Mesenchymal stem cell (in vitro differentiated cells and primary cell): ENCODE measurements at regions not wholly inside any gene's neighbourhood (a gene's known extent, or its start where the extent isn't known, plus 50 kb on each side); places are given as distances from the start of the nearest gene placed in this dataset.

Experiments
- DNase-seq: peaks from one replicate; pipeline ENCODE4 v3.0.0-alpha.2; 2013
- H2AFZ ChIP-seq: one replicate; pipeline ENCODE4 v1.6.1; 2013; ENCODE audit warnings: low read depth, mild to moderate bottlenecking, control low read depth, inconsistent platforms, low read length, moderate library complexity
- H2AK5ac ChIP-seq: 2 replicates; pipeline ENCODE4 v1.6.1; 2013; ENCODE audit warnings: low read length, moderate library complexity, mild to moderate bottlenecking, inconsistent platforms; ENCODE audit not compliant: severe bottlenecking
- H2BK120ac ChIP-seq: one replicate; pipeline ENCODE4 v1.6.1; 2013; ENCODE audit warnings: low read depth, mild to moderate bottlenecking, inconsistent platforms, low read length, moderate library complexity
- H2BK12ac ChIP-seq, 2 experiments: one replicate each; pipeline ENCODE4 v1.6.1; 2013; ENCODE audit warnings: inconsistent platforms in 2 of 2, low read length in 2 of 2, mild to moderate bottlenecking in 2 of 2, moderate library complexity in 2 of 2, control low read depth in 1 of 2
- H2BK15ac ChIP-seq: one replicate; pipeline ENCODE4 v1.6.1; 2013; ENCODE audit warnings: mild to moderate bottlenecking, low read depth, inconsistent platforms; ENCODE audit not compliant: poor library complexity, severe bottlenecking
- H2BK5ac ChIP-seq: 2 replicates; pipeline ENCODE4 v1.6.1; 2013; ENCODE audit warnings: low read depth, mild to moderate bottlenecking, low read length, control low read depth, inconsistent platforms; ENCODE audit not compliant: poor library complexity, severe bottlenecking
- H3K14ac ChIP-seq, 2 experiments: one replicate each; pipeline ENCODE4 v1.6.1; 2013; ENCODE audit warnings: inconsistent platforms in 2 of 2, low read length in 2 of 2, control low read depth in 1 of 2, mild to moderate bottlenecking in 1 of 2, moderate library complexity in 1 of 2
- H3K18ac ChIP-seq, 2 experiments: one replicate each; pipeline ENCODE4 v1.6.1; 2013; ENCODE audit warnings: inconsistent platforms in 2 of 2, low read length in 2 of 2, control low read depth in 1 of 2, low read depth in 1 of 2, mild to moderate bottlenecking in 1 of 2
- H3K23ac ChIP-seq, 2 experiments: one replicate each; pipeline ENCODE4 v1.6.1; 2013; ENCODE audit warnings: inconsistent platforms in 2 of 2, low read length in 2 of 2, mild to moderate bottlenecking in 2 of 2, moderate library complexity in 2 of 2, control low read depth in 1 of 2
- H3K27ac ChIP-seq: 2 replicates; pipeline ENCODE4 v1.5.1; 2013; ENCODE audit warnings: mild to moderate bottlenecking, moderate library complexity, low read length, control low read depth, inconsistent platforms; ENCODE audit not compliant: poor library complexity, severe bottlenecking
- H3K27me3 ChIP-seq, 2 experiments: 2 replicates each; pipeline versions ENCODE4 v1.6.1 to v1.7.0; 2013; ENCODE audit warnings: low read length in 2 of 2, mild to moderate bottlenecking in 2 of 2, moderate library complexity in 2 of 2, control low read depth in 1 of 2, inconsistent platforms in 1 of 2; ENCODE audit not compliant: control insufficient read depth in 1 of 2, insufficient read depth in 1 of 2
- H3K36me3 ChIP-seq, 2 experiments: 2 replicates each; pipeline versions ENCODE4 v1.6.1 to v1.7.0; 2013; ENCODE audit warnings: low read length in 2 of 2, control low read depth in 1 of 2, inconsistent platforms in 1 of 2, low read depth in 1 of 2, mild to moderate bottlenecking in 1 of 2; ENCODE audit not compliant: insufficient read depth in 2 of 2, control insufficient read depth in 1 of 2
- H3K4ac ChIP-seq, 2 experiments: one replicate each; pipeline ENCODE4 v1.6.1; 2013; ENCODE audit warnings: inconsistent platforms in 2 of 2, low read length in 2 of 2, mild to moderate bottlenecking in 2 of 2, moderate library complexity in 2 of 2, control low read depth in 1 of 2, low read depth in 1 of 2
- H3K4me1 ChIP-seq: 2 replicates; pipeline ENCODE4 v1.6.1; 2013; ENCODE audit warnings: low read depth, low read length, control low read depth; ENCODE audit not compliant: control insufficient read depth, insufficient read depth
- H3K4me2 ChIP-seq: 2 replicates; pipeline ENCODE4 v1.6.1; 2013; ENCODE audit warnings: low read length, mild to moderate bottlenecking, inconsistent platforms; ENCODE audit not compliant: poor library complexity, severe bottlenecking
- H3K4me3 ChIP-seq, 2 experiments: 2 replicates each; pipeline versions ENCODE4 v1.5.1 to v1.7.0; 2013; ENCODE audit warnings: low read length in 2 of 2, mild to moderate bottlenecking in 2 of 2, control low read depth in 1 of 2, low read depth in 1 of 2; ENCODE audit not compliant: insufficient read depth in 1 of 2
- H3K79me1 ChIP-seq: replicated peaks from 2 replicates; pipeline ENCODE4 v1.6.1; 2013; ENCODE audit warnings: mild to moderate bottlenecking, control low read depth, low read length, inconsistent platforms; ENCODE audit not compliant: poor library complexity, severe bottlenecking
- H3K9ac ChIP-seq: 2 replicates; pipeline ENCODE4 v1.7.0; 2013; ENCODE audit warnings: mild to moderate bottlenecking, low read length, moderate library complexity
- H3K9me3 ChIP-seq: 2 replicates; pipeline ENCODE4 v1.7.0; 2013; ENCODE audit warnings: mild to moderate bottlenecking, low read length; ENCODE audit not compliant: control insufficient read depth
- H4K8ac ChIP-seq: one replicate; pipeline ENCODE4 v1.6.1; 2013; ENCODE audit warnings: inconsistent platforms, mild to moderate bottlenecking, low read length, moderate library complexity
- H4K91ac ChIP-seq: one replicate; pipeline ENCODE4 v1.6.1; 2013; ENCODE audit warnings: mild to moderate bottlenecking, low read length, inconsistent platforms
- WGBS: methylation state at CpG from one replicate; pipeline ENCODE4 v1.1.7; 2013; ENCODE audit warnings: mixed read lengths; 5-methylcytosine and 5-hydroxymethylcytosine counted together

- Histone ChIP-seq H3K79me1 (no peaks in the 10 kb centered on the region), H3K18ac (no peak overlapping the region), H2AFZ (no peak overlapping the region), H4K91ac (no peak overlapping the region), H2AK5ac (no peak overlapping the region), H2BK15ac (no peak overlapping the region), H4K8ac (no peak overlapping the region), H3K27me3 (peaks cover 23 to 71% of the 10 kb centered on the region in 2 experiments), H3K4me3 (no peak overlapping the region), H3K9me3 (no peaks in the 10 kb centered on the region), H3K4me2 (no peak overlapping the region), H3K23ac (no peak overlapping the region), H2BK12ac (no peak overlapping the region), H3K4me1 (peaks cover 2% of the 10 kb centered on the region), H3K36me3 (no peaks in the 10 kb centered on the region), H3K4ac (no peak overlapping the region), H2BK120ac (no peak overlapping the region), H2BK5ac (no peak overlapping the region), H3K9ac (no peak overlapping the region), H3K27ac (no peak overlapping the region), H3K14ac (no peak overlapping the region)
- 50% methylated on average over 1 of the region's 1 CpG for WGBS
- DNase-seq, result no peak
These were observed 450.4 kb downstream of the MATN1 start for GRCh38 chr1:30273021-30273325.

- Histone ChIP-seq H2BK5ac (no peak overlapping the region), H3K4ac (no peak overlapping the region), H3K27ac (no peak overlapping the region), H3K79me1 (no peaks in the 10 kb centered on the region), H3K4me1 (no peaks in the 10 kb centered on the region), H3K27me3 (peaks cover 18 to 71% of the 10 kb centered on the region in 2 experiments), H4K8ac (no peak overlapping the region), H3K18ac (no peak overlapping the region), H2BK15ac (no peak overlapping the region), H3K9ac (no peak overlapping the region), H2BK12ac (no peak overlapping the region), H3K9me3 (no peaks in the 10 kb centered on the region), H3K14ac (no peak overlapping the region), H3K36me3 (no peaks in the 10 kb centered on the region), H3K23ac (no peak overlapping the region), H3K4me2 (no peak overlapping the region), H2BK120ac (no peak overlapping the region), H4K91ac (no peak overlapping the region), H2AFZ (no peak overlapping the region), H3K4me3 (no peak overlapping the region), H2AK5ac (no peak overlapping the region)
- 52% methylated on average over 6 of the region's 6 CpGs for WGBS
- DNase-seq, result no peak
These were observed 450.9 kb downstream of the MATN1 start for GRCh38 chr1:30272277-30273020.

GRCh38 chr1:30271401-30272276 is 451.7 kb downstream of the MATN1 start:
- Histone ChIP-seq H3K9ac (no peak overlapping the region), H2BK5ac (no peak overlapping the region), H3K4ac (no peak overlapping the region), H2BK12ac (no peak overlapping the region), H2AFZ (no peak overlapping the region), H3K14ac (no peak overlapping the region), H2AK5ac (no peak overlapping the region), H3K4me1 (no peaks in the 10 kb centered on the region), H3K79me1 (no peaks in the 10 kb centered on the region), H3K18ac (no peak overlapping the region), H3K4me3 (no peak overlapping the region), H3K27me3 (peaks cover 16 to 66% of the 10 kb centered on the region in 2 experiments), H3K36me3 (no peaks in the 10 kb centered on the region), H3K9me3 (no peaks in the 10 kb centered on the region), H3K23ac (no peak overlapping the region), H4K91ac (no peak overlapping the region), H3K27ac (no peak overlapping the region), H2BK15ac (no peak overlapping the region), H2BK120ac (no peak overlapping the region), H3K4me2 (no peak overlapping the region), H4K8ac (no peak overlapping the region)
- no peak for DNase-seq
- 63% methylated on average over 9 of the region's 10 CpGs for WGBS

DNA sequence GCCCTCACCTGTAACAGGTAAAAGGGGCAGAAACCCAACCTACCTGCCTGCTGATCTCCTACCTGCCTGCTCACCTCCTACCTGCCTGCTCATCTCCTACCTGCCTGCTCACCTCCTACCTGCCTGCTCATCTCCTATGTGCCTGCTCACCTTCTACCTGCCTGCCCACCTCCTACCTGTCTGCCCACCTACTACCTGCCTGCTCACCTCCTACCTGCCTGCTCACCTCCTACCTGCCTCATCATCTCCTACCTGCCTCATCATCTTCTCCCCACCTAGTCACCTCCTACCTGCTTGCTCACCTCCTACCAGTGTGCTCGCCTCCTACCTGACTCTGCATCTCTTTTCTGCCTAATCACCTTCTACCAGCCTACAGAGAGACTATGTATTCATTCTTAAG is 452.9 kb downstream of the MATN1 start:
- H3K9me3 ChIP-seq, result no peaks in the 10 kb centered on the region
- H3K23ac ChIP-seq, result no peak overlapping the region
- no peak for DNase-seq
- H3K18ac ChIP-seq, result no peak overlapping the region
- no peak overlapping the region for H2BK5ac ChIP-seq
- H3K4me3 ChIP-seq, result no peak overlapping the region
- peaks cover 16 to 63% of the 10 kb centered on the region in 2 experiments for H3K27me3 ChIP-seq
- no peaks in the 10 kb centered on the region for H3K36me3 ChIP-seq
- 58% methylated on average over 1 of the region's 1 CpG for WGBS
- H2AK5ac ChIP-seq, result no peak overlapping the region
- H2BK12ac ChIP-seq, result no peak overlapping the region
- H2BK120ac ChIP-seq, result no peak overlapping the region
- no peak overlapping the region for H3K14ac ChIP-seq
- H4K8ac ChIP-seq, result no peak overlapping the region
- no peak overlapping the region for H3K9ac ChIP-seq
- no peak overlapping the region for H3K27ac ChIP-seq
- H2AFZ ChIP-seq, result no peak overlapping the region
- H3K4ac ChIP-seq, result no peak overlapping the region
- no peaks in the 10 kb centered on the region for H3K4me1 ChIP-seq
- no peak overlapping the region for H2BK15ac ChIP-seq
- H3K79me1 ChIP-seq, result no peaks in the 10 kb centered on the region
- H4K91ac ChIP-seq, result no peak overlapping the region
- H3K4me2 ChIP-seq, result no peak overlapping the region
